Activated CD4-positive, CD25-positive, alpha-beta regulatory T cell treated with anti-CD3 and anti-CD28 coated beads, Interleukin-2, amount 50 U/mL, for 72 hours (primary cell): ENCODE measurements at regions not wholly inside any gene's neighbourhood (a gene's known extent, or its start where the extent isn't known, plus 50 kb on each side); places are given as distances from the start of the nearest gene placed in this dataset.

Experiments
- DNase-seq: peaks from one replicate; pipeline ENCODE4 v3.0.0; 2021

- DNase-seq: no peak
Measured at GRCh38 chr12:92029902-92030586, 115.6 kb downstream of the BTG1 start.

GRCh38 chr12:92029136-92029535 is 116.5 kb downstream of the BTG1 start:
- DNase-seq: no peak

- DNase-seq: no peak
Measured at GRCh38 chr12:92028441-92028709, 117.3 kb downstream of the BTG1 start.

- DNase-seq: no peak
Measured at GRCh38 chr12:92027701-92028440, 117.8 kb downstream of the BTG1 start.

DNA sequence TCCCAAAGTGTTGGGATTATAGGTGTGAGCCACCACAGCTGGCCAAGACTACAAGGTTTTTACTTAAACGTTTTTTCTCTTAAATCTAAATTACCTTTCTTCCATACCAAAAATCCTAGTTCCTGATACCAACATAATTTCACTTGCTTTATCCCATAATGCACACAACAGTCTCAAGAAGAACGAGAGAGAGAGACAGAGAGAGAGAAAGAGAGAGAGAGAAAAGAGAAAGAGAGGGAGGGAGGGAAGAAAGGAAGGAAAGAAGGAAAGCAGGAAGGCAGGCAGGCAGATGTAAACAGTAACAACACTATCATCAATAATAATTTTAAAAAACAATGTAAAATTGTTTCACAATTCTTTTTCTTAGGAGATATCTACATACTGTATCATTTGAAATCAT is 118.4 kb downstream of the BTG1 start:
- DNase-seq: no peak

DNA sequence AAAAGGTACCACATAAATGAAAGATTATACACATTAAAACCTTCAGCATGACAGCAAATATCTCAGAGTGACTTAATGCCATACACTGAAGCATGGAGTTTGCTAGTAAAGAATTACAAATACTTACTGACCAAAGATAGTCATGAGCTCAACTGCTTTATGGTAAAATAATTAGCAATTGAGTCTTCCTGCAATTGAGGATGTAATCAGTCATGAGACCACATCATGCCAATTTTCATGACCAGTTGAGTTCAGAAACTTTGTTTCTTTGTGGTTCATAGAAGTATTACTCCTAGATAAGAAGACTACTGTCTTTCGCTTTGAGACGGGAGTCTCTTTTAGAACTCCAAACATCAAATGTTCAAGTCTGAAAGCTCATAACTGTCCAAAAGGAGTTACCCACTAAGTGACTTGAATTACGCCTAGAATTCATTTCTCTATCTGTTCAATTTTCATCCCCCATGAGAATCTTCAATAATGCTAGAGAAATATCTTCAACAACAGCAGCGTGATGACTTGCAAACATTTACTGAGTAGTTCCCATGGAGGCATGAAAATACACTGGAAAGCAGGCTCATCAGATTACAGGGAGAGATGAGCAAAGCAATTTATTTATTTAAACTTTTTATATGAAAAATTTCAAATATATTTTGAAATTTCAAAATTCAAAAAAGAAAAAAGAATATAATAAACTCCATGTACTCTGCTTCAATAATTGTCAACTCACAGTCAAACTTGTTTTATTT is 120.0 kb downstream of the BTG1 start:
- DNase-seq: no peak

GRCh38 chr12:92022093-92022492 is 123.6 kb downstream of the BTG1 start:
- DNase-seq: no peak

GRCh38 chr12:92021666-92022035 is 124.0 kb downstream of the BTG1 start:
- no peak for DNase-seq

GRCh38 chr12:92020983-92021665 is 124.5 kb downstream of the BTG1 start:
- no peak for DNase-seq

DNA sequence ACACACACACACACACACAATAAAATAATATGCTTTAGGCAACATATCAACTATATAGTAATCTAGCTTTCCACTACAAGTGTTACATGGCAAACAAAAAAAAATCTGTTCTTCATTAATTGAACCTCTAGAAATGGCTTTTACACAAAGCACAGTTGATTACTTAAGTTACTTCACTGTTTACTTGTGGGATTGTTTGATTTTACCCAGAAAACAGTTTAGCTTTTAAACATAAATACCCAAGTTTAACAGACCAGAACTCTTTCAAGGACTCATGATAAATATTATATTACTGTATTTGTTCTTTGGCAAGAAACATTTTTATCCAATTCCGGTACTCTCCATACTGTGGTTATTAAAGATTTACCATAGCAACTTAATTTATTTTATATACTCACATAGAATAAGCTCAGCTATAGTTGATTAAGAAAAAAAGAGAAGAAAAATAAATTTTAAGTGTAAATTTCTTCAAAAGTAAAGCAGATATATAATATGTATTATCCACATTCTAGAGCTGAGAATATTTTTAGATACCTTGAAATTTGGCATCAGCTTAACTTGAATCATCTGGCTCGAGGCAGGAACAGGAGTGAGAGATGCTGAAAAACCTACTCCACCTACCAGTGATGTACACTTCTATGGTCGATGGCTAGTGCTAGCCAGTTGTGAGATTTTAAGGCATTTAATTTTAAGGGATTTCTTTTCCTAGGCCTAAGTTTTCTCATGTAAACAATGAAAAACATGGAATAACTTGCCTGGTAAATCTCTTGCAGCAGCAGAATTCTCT is 126.0 kb downstream of the BTG1 start:
- DNase-seq: no peak

- DNase-seq: no peak
Measured at GRCh38 chr12:92012691-92013090, 133.0 kb downstream of the BTG1 start.

GRCh38 chr12:92010853-92011701 is 134.6 kb downstream of the BTG1 start:
- no peak for DNase-seq

DNA sequence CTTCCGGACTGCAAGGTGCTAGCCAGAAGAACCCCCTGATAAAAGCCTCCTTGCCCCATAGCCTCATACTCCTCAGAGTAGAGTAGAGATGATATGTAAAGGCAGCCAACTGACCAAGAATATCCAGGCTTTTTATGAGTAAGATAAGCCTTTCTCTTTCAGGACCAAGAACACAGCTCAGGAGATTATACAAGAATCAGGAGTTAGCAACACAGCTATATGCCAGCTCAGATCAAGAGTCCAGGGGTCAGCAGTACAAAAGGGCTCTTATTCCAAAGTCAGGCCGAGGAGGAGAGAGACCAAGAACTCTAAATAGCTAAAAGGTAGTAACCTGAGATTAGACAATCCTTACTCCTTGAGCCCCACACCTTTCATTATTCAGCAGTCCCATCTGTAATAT is 135.3 kb downstream of the BTG1 start:
- no peak for DNase-seq

DNA sequence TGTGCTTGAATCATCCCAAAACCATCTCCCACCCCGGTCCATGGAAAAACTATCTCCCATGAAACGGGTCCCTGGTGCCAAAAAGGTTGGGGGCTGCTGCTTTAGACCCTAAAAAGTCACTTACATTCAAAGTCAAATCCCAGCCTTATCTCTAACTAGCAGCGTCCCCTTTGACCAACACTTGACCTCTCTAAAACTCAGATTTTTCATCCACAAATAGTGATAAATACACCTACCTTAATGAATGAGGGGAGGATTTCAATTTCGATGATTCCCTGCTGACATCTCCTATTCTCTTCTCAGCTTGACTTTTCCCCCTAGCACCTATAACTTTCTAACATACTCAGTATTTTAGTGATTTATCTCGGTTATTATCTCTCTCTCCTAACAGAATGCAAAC is 137.3 kb downstream of the BTG1 start:
- no peak for DNase-seq

DNA sequence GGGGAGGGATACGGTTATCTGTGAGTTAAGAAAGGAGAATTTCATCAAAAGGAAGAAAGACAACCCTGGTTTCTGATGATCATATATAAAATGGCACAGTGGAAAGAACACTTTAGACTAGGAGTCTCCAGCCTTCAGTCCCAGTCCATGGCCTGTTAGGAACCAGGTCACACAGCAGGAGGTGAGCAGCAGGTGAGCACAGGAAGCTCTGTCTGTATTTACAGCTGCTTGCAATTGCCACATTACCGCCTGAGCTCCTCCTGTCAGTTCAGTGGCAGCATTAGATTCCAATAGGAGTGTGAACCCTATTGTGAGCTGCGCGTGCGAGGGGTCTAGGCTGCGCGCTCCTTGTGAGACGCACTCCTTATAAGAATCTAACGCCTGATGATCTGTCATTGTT is 137.9 kb downstream of the BTG1 start:
- DNase-seq: no peak

DNA sequence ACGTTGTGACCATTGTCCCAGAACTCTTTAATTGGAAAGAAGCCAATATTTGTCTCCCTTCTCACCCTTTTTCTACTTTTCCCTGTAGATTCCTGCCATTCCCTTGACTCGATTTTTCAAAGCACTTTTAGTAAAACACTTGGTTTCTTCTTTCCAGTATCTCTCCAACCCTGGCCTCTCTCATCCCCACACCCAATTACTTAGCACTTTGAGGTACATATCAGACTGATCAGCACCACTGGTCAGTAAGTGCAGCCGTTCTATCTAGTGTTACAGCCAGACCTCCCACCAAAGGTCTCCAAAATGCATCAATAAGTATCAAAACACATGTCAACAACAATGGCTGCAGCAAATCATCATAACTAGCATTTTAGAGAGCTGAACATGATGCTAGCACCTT is 141.9 kb downstream of the BTG1 start:
- DNase-seq: no peak

GRCh38 chr12:92002673-92003382 is 142.8 kb downstream of the BTG1 start:
- no peak for DNase-seq

GRCh38 chr12:92002195-92002649 is 143.4 kb downstream of the BTG1 start:
- no peak for DNase-seq

DNA sequence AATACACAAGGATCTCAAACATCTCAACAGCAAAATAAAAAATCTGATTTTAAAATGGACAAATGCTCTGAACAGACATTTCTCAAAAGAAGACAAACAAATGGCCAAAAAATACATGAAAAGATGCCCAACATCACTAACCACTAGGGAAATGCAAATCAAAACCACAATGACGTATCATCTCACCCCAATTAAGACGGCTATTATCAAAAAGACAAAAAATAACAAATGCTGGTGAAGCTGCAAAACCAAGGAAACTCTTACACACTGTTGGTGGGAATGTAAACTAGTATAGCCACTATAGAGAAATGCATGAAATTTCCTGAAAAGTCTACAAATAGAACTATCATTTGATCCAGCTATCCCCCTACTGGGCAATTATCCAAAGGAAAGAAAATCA is 145.0 kb downstream of the BTG1 start:
- no peak for DNase-seq

DNA sequence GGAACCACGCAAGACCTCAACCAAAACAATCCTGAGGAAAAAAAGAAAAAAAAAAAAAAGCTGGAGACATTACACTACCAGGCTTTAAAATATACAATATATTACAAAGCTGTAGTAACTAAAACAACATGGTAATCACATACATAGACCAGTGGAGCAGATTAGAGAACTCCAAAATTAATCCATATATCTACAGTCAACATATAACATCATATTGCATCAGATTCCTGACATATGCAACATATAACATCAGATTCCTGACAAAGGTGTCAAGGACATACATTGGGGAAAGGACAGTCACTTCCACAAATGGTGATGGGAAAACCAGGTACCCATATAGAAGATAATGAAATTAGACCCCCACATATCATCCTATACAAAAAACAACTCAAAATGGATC is 145.8 kb downstream of the BTG1 start:
- no peak for DNase-seq

DNA sequence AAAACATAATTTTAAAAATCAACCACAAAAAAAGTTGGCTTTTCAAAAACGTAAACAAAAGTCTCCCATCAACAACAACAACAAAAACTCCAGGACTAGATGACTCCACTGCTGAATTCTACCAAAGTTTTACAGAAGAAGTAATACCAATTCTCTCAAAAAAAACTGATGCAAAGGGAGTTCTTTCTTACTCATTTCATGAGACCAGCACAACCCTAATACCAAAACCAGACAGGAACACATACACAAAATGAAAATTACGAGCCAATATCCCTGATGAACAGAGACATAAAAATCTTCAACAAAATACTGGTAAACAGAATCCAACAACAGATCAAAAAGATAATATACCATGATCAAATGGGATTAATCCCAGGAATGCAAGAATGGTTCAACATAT is 147.3 kb downstream of the BTG1 start:
- no peak for DNase-seq
